Fibroblast of skin of back (primary cell): ENCODE measurements at regions not wholly inside any gene's neighbourhood (a gene's known extent, or its start where the extent isn't known, plus 50 kb on each side); places are given as distances from the start of the nearest gene placed in this dataset.

Experiments
- DNase-seq: peaks from one replicate; pipeline ENCODE4 v3.0.0-alpha.2; 2013

GRCh38 chr17:77321649-77322513 is 181.1 kb downstream of the SEC14L1 start:
- peak; percentile 46 for DNase-seq

DNA sequence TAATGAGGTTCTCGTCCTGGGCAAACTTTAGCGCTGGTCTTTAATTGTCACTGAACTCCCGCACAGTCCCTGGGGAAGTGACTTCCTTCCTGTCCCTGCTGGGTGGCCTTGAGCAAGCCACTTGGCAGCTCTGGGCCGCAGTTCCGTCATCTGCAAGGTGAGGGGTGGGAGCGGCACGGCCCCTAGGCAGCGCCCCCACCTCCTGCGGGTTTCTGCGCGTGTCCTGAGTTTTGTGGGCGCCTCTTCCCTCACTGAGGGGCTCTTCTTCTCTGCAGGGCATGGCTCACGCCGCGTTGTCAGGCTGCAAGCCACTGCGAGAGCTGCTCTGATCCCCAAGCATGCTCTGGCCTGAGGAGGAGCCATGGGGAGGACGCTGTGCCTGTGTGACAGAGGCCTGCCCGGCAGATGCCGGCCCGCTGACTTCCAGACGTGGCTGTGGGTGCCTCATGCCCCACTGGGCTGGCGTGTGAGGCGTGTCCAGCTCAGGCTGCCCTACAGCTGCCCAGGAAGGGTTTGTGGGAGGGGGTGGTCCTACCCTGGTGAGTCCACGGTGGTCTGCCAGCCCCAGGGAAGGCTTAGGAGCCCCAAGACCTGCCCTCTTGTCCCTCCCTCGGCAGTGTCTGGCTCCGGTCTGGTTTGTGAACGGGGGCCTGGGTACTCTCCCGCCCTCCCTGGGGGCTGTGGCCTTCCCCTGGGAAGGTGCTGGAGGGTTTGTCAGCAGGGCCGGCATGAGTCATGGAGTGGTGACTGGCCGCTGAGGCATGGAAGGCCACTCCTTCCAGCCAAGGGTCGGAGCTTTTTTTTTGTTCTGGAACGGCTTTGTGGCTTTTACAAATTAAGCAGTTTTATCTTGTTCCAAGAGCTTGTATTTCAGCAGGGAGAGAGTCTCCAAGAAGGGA is 182.0 kb downstream of the SEC14L1 start:
- DNase-seq = peak; percentile 100

GRCh38 chr17:77323413-77324171 is 182.8 kb downstream of the SEC14L1 start:
- DNase-seq = peak; percentile 51

GRCh38 chr17:77324227-77324626 is 183.5 kb downstream of the SEC14L1 start:
- DNase-seq = no peak

- DNase-seq = peak; percentile 38
Measured at GRCh38 chr17:77325577-77326075, 184.9 kb downstream of the SEC14L1 start.

DNA sequence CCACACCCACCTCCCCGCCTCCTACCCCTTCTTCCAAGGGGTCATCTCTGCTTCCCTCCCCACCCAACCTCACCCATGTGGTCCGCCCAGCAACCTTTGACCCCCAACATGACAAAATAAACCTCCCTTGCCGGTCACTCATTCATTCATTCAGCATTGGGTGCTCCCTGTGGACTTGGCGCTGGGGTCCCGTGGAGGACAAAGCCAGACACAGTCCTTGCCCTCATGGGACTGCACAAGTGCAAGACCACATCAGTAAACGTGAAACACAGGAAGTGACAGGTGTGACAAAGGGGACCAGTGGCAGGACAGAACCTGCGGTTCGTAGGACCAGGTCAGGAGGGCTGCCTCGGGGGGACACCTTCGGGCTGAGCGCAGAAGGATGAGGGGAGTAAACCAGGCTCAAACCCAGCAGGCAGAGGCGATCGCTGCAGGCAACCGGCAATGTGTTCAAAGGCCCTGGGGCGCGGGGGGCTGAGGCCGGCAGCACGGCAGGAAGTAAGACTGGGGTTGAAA is 185.4 kb downstream of the SEC14L1 start:
- DNase-seq = no peak

DNA sequence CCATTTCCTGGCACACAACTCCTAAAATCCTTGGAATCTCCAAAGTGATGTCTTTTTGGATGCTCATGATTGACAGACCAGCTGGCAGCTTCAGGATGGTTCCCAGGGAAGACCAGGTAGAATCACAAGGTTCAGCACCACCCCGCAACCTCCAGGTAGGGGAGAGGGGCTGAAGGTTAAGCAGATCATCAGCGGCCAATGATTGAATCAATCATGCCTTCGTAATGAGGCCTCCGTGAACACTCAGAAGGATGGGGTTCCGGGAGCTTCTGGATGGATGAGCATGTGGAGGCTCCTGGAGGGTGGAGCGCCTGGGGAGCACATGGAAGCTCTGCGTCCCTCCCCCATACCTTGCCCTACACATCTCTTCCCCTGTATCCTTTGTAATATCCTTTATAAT is 185.9 kb downstream of the SEC14L1 start:
- DNase-seq = no peak

DNA sequence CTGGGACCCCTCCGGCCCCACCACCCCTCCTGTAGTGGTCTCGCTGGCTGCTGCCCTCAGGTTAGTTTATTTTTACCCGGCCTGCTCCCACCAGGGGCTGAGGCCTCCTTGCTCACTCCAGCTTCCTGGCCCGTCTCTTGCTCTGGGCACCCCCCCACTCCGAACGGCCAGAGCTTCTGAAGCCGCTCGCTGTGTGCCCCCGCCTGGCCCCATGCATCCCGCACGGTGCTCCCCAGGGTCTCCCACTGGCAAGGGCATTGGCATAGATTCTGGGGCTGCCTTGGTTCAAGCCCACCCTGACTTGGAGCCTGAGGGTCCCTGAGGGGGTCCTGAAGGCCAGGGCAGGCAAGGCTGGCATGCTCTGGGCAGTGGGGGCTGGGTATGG is 186.4 kb downstream of the SEC14L1 start:
- DNase-seq = no peak

GRCh38 chr17:77327566-77328464 is 187.0 kb downstream of the SEC14L1 start:
- no peak for DNase-seq

DNA sequence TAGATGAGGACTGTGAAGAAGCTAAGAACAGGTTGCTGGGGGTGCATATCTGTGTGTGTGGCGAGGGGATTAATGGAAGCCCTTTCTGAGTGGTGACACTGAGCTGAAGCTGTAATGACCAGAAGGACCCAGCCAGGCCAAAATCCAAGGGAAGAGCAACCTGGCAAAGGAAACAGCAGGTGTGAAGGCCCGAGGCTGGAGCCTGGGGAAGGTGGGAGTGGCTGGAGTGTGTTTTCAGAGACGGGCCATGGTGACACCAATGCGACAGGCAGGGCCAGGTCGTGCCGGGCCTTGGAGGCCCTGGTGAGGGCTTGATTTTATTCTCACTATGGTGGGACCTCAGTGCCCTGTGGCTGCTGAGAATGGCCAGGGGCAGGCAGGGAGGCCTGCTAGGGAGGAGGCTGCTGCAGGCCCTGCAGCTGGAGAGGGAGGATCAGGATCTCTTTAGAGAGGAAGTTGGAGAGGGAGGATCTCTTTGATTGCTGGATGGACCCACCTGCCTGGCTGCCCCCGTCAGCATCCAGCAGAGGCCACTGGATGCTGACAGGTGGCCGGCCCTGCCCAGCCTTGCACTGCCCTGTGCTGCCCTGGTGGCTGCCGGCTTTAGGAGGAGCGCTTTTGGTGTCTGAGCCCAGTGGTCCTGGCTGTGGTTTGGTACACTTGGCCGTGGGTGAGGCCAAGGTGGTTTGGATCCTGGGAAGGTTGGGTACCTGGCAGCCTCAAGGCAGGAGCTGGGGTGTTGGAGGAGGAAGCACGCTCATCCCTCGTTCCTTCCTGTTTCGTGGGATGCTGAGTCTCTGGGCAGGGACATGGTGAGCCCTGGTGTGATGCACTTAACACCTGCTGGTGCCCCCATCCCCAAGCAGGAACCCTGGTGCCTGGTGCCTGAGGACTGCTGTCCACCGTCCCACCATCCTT is 188.3 kb downstream of the SEC14L1 start:
- DNase-seq = no peak

DNA sequence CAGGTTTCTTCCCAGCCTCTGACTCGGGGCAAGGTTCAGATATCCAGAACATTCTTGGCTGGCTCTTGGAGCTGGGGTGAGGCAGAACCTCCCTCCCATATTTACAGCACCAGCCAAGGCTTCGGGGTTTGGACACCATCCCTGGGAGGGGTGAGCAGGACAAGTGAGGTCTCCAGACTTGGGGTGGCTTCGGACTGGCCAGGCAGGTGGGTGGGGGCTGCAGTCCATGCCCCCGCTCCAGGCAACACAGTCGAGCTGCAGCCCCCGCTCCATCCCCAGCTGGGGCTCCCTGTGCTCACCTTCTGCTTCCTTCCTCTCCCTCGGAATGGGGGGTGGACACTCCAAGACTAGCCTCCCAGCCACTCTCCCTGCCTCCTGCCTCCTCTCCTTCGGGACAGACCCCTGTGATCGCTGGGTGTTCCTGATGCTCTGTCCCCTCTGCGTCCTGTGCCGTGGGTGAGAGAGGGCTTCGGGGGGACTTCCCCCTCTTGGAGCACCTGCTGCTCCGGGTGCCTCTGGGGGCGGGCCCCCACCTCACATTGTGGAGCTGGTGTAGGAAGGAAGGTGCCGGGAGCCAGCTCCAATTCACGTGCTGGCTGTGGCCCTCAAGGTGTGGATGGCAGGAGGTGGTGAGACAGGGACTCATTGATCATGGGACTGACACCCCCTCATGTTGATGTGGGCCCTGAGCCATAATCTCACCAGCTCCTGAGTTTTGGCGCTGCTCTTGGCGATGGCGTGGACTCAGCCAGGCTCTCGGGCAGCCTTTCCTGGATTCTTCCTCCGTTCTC is 189.2 kb downstream of the SEC14L1 start:
- DNase-seq = no peak

DNA sequence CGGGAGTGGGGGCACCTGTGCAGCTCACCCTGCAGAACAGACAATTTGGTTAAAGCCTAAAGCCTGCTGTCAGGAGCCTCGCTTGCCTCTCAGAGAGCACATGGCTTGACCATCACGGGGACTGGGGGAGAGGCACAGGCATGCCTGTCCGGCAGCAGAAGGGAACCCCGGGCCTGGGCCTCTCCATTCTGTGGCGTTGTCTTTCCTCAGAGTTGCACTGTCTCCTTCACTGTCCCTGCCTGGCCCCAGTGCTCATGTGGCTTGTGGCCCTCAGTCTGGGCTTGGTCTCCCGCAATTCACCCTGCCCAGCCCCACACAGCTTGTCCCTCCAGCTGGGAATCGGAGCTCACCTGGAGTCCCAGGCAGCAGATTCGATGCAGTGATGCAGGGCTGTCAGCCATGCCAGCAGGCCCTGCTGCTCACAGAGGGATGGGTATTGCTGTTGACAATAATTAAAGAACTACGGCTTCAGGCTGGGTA is 189.9 kb downstream of the SEC14L1 start:
- no peak for DNase-seq

DNA sequence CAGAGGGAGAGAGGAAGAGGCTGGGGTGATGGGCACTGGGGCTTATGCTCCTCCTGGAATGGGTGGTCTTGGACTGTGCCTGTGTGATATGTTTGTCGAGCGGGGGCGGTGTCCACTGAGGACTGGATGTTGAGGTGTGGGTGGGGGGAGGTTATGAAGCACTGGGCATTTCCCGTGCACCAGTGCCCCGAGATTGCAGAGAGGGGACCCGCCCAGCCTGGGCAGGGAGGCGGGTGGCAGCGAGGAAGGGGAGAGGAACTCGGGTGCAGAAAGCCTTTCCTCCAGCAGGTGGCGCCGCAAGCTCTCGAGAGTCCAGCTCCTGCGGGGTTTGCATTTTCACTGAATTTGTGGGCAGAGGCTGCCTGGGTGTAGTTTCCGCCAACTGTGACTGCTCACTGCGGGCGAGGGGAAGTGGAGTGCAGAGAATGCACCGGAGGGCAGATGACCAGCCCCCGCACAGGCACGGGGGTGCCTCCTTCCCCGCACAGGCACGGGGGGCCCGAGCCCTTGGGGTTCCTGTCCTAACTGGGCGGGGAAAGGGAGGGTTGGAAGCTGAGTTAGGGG is 190.6 kb downstream of the SEC14L1 start:
- peak; percentile 89 for DNase-seq

DNA sequence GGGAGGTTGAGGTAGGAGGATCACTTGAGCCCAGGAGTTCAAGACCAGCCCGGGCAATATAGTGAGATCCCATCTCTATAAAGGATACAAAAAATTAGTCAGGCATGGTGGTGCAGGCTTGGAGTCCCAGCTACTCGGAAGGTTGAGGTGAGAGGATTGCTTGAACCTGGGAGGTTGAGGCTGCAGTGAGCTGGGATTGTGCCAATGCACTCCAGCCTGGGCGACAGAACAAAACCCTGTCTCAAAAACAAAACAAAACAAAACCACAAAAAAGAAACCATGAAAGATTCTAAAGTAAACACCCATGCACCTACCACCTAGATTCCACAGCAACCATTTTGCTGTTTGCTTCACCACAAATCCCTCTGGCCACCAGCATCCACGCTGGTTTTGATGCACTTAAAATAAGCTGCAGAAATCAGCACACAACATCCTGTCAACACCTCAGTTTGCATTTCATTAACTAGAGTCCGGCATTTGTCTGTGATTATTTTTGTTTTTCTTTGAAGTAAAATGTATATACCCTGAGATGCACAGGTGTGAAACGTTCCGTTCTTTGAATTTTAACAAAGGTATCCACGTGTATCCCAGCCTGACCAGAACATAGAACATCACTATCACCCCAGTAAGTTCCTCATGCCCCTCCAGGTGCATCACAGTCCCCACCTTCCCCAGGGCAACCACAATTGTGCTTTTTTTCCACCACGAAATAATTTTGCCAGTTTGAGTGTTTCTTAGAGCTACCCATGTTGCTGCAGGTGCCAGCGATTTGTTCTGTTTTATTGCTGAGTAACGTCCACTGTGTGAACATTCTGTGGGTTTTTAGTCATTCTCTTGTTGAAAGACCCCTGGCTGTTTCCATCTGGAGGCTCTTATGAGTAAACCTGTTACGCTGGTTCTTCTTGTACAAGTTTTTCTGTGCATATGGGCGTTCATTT is 191.5 kb downstream of the SEC14L1 start:
- no peak for DNase-seq

DNA sequence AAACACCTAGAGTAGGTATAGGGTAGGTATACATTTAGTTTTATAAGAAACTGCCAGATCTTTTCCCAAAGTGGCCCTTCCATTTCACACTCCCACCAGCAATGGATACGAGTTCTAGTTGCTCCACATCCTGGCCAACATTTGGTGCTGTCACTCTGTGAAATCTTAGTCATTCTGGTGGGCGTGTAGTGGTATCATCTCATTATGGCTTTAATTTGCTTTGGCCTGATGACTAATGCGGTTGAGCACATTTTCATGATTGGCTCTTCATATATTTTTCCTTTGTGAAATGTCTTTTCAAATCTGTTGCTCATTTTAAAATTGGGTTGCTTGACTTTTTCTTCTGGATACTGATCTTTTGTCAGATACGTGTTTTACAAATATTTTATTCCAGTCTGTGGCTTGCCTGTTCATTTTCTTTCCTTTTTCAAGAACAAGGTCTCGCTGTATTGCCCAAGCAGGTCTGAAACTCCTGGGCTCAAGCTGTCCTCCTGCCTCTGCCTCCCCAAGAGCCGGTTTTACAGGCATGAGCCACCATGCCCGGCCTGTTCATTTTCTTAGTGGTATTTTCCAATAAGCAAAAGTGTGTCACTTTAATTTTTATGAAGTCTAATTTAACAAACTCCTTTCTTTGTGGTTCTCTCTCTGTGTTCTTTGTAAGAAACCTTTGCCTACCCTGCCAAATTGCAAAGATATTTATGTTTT is 192.4 kb downstream of the SEC14L1 start:
- DNase-seq = peak; percentile 94

- no peak for DNase-seq
Measured at GRCh38 chr17:77337150-77337549, 196.4 kb downstream of the SEC14L1 start.

- no peak for DNase-seq
Measured at GRCh38 chr17:77341069-77341541, 200.3 kb downstream of the SEC14L1 start.
